ENCODE measurements at regions not wholly inside any gene's neighbourhood (a gene's known extent, or its start where the extent isn't known, plus 50 kb on each side); places are given as distances from the start of the nearest gene placed in this dataset.

GRCh38 chr6:144778056-144778455, 492.9 kb downstream of the UTRN start:
- TF ChIP-seq POU5F1 (IDR thresholded peaks at IDR 0.05; ENCODE audit: low read depth, low read length) (no peak), NRF1 (IDR thresholded peaks at IDR 0.05; ENCODE audit: low read depth, low read length) (no peak), POLR2A (IDR thresholded peaks at IDR 0.05; ENCODE audit: control extremely low read depth in 1 of 2, low read depth in 2 of 2, low read length in 2 of 2) (no peak), SIN3A (conservative IDR thresholded peaks at IDR 0.05 in 1 of 2, IDR thresholded peaks at IDR 0.05 in 1 of 2; ENCODE audit: low read depth in 1 of 2, low read length in 2 of 2) (no peak), EZH2 (IDR thresholded peaks at IDR 0.05; ENCODE audit: low read depth, low read length, severe bottlenecking) (no peak), CEBPB (IDR thresholded peaks at IDR 0.05; ENCODE audit: low read depth, low read length) (no peak), YY1 (IDR thresholded peaks at IDR 0.05; ENCODE audit: low read depth, low read length) (no peak), MAFK (IDR thresholded peaks at IDR 0.05; ENCODE audit: low read depth, low read length) (no peak), EGR1 (IDR thresholded peaks at IDR 0.05; ENCODE audit: borderline replicate concordance, low read depth, low read length) (no peak), TAF1 (IDR thresholded peaks at IDR 0.05; ENCODE audit: low read depth, low read length) (no peak), JUND (IDR thresholded peaks at IDR 0.05; ENCODE audit: low read length) (no peak), EP300 (IDR thresholded peaks at IDR 0.05; ENCODE audit: borderline replicate concordance in 1 of 2, low read depth in 2 of 2, low read length in 2 of 2) (no peak)
- TF ChIP-seq, protein P1, sequence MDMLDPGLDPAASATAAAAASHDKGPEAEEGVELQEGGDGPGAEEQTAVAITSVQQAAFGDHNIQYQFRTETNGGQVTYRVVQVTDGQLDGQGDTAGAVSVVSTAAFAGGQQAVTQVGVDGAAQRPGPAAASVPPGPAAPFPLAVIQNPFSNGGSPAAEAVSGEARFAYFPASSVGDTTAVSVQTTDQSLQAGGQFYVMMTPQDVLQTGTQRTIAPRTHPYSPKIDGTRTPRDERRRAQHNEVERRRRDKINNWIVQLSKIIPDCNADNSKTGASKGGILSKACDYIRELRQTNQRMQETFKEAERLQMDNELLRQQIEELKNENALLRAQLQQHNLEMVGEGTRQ (IDR thresholded peaks at IDR 0.05; ENCODE audit: low read length), result no peak
- TF ChIP-seq, protein P2, sequence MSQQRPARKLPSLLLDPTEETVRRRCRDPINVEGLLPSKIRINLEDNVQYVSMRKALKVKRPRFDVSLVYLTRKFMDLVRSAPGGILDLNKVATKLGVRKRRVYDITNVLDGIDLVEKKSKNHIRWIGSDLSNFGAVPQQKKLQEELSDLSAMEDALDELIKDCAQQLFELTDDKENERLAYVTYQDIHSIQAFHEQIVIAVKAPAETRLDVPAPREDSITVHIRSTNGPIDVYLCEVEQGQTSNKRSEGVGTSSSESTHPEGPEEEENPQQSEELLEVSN (IDR thresholded peaks at IDR 0.05), result no peak

Data from H1 (cell line).